HEK293 (cell line): ENCODE measurements at regions not wholly inside any gene's neighbourhood (a gene's known extent, or its start where the extent isn't known, plus 50 kb on each side); places are given as distances from the start of the nearest gene placed in this dataset.

Source experiments
- CTCF ChIA-PET: fragments of 350-600 bp; formaldehyde crosslinking; extraction: SDS; loops from one replicate; lab custom pipeline; 2021; ENCODE audit warnings: antibody characterized with exemption; lab: Yijun Ruan, JAX
- POLR2A ChIA-PET: fragments of 300-600 bp; formaldehyde crosslinking; extraction: SDS; loops from one replicate; lab custom pipeline; 2020; ENCODE audit warnings: antibody characterized with exemption, inconsistent platforms; lab: Yijun Ruan, JAX
- H3K27ac ChIP-seq: fragments of 200-500 bp; sonication (Bioruptor generic); 2 replicates; pipeline ENCODE4 v1.5.1; 2014; ENCODE audit warnings: low read depth, low read length, control low read depth, inconsistent platforms; ENCODE audit errors: extremely low read depth
- H3K36me3 ChIP-seq, 2 experiments: fragments of 200-500 bp in 1 of 2; sonication (Bioruptor generic) in 1 of 2; 1 replicate in 1 of 2; 2 replicates in 1 of 2; pipeline ENCODE4 v1.5.1; 2014 to 2017; ENCODE audit warnings: inconsistent platforms in 2 of 2, low read length in 2 of 2; ENCODE audit not compliant: control insufficient read depth in 2 of 2, insufficient read depth in 1 of 2
- H3K4me1 ChIP-seq: fragments of 200-500 bp; sonication (Bioruptor generic); 2 replicates; pipeline ENCODE4 v1.5.1; 2014; ENCODE audit warnings: mild to moderate bottlenecking, low read length, inconsistent platforms; ENCODE audit not compliant: control insufficient read depth, insufficient read depth
- H3K4me3 ChIP-seq: 2 replicates; pipeline ENCODE4 v1.5.1; 2011; ENCODE audit warnings: low read depth, mild to moderate bottlenecking, control low read depth, low read length, moderate library complexity
- H3K9me3 ChIP-seq: fragments of 200-500 bp; sonication (Bioruptor generic); 2 replicates; pipeline ENCODE4 v1.5.1; 2014; ENCODE audit warnings: low read depth, low read length, inconsistent platforms; ENCODE audit not compliant: control insufficient read depth, insufficient read depth
- GLIS2 ChIP-seq: fragments of 450-650 bp; formaldehyde crosslinking; IDR thresholded peaks from 2 replicates; pipeline ENCODE4 v1.5.1; 2016; ENCODE audit warnings: missing biosample characterization, missing genetic modification characterization
- HOXA7 ChIP-seq: sonication (generic); formaldehyde crosslinking; IDR thresholded peaks from 2 replicates; pipeline ENCODE4 v1.8.1; 2022; ENCODE audit warnings: missing genetic modification reagents, borderline replicate concordance
- OVOL3 ChIP-seq: fragments of 450-650 bp; formaldehyde crosslinking; IDR thresholded peaks from 2 replicates; pipeline ENCODE4 v1.5.1; 2016; ENCODE audit warnings: missing biosample characterization, missing genetic modification characterization
- PRDM1 ChIP-seq: fragments of 450-650 bp; formaldehyde crosslinking; IDR thresholded peaks from 2 replicates; pipeline ENCODE4; 2016; ENCODE audit warnings: missing biosample characterization, missing genetic modification characterization
- REPIN1 ChIP-seq: fragments of 450-650 bp; formaldehyde crosslinking; IDR thresholded peaks from 2 replicates; pipeline ENCODE4 v1.5.1; 2017; ENCODE audit warnings: missing biosample characterization, missing genetic modification characterization, low read depth
- YY2 ChIP-seq: fragments of 450-650 bp; formaldehyde crosslinking; IDR thresholded peaks from 2 replicates; pipeline ENCODE4 v1.5.1; 2016; ENCODE audit warnings: missing biosample characterization, missing genetic modification characterization
- ZBTB17 ChIP-seq: fragments of 450-650 bp; formaldehyde crosslinking; IDR thresholded peaks from 2 replicates; pipeline ENCODE4 v1.5.1; 2016; ENCODE audit warnings: missing biosample characterization, missing genetic modification characterization
- ZFP41 ChIP-seq: fragments of 450-650 bp; formaldehyde crosslinking; IDR thresholded peaks from 2 replicates; pipeline ENCODE4 v1.5.1; 2016; ENCODE audit warnings: missing biosample characterization, missing genetic modification characterization, borderline replicate concordance
- ZNF138 ChIP-seq: fragments of 450-650 bp; formaldehyde crosslinking; IDR thresholded peaks from 2 replicates; pipeline ENCODE4 v1.5.1; 2016; ENCODE audit warnings: missing biosample characterization, missing genetic modification characterization, borderline replicate concordance
- ZNF155 ChIP-seq: fragments of 450-650 bp; formaldehyde crosslinking; IDR thresholded peaks from 2 replicates; pipeline ENCODE4 v1.5.1; 2016; ENCODE audit warnings: missing biosample characterization, missing genetic modification characterization
- ZNF157 ChIP-seq: fragments of 450-650 bp; formaldehyde crosslinking; IDR thresholded peaks from 2 replicates; pipeline ENCODE4 v1.5.1; 2016; ENCODE audit warnings: missing biosample characterization, missing genetic modification characterization
- ZNF202 ChIP-seq: fragments of 450-650 bp; formaldehyde crosslinking; IDR thresholded peaks from 2 replicates; pipeline ENCODE4 v1.5.1; 2016; ENCODE audit warnings: missing biosample characterization, missing genetic modification characterization, borderline replicate concordance
- ZNF248 ChIP-seq: fragments of 450-650 bp; formaldehyde crosslinking; IDR thresholded peaks from 2 replicates; pipeline ENCODE4 v1.5.1; 2017; ENCODE audit warnings: missing biosample characterization, missing genetic modification characterization
- ZNF280C ChIP-seq: fragments of 450-650 bp; formaldehyde crosslinking; IDR thresholded peaks from 2 replicates; pipeline ENCODE4 v1.5.1; 2016; ENCODE audit warnings: missing biosample characterization, missing genetic modification characterization
- ZNF324 ChIP-seq: fragments of 450-650 bp; formaldehyde crosslinking; IDR thresholded peaks from 2 replicates; pipeline ENCODE4 v1.5.1; 2016; ENCODE audit warnings: missing biosample characterization, missing genetic modification characterization
- ZNF37A ChIP-seq: fragments of 450-650 bp; IDR thresholded peaks from 2 replicates; pipeline ENCODE4 v1.5.1; 2018; ENCODE audit warnings: missing biosample characterization, missing genetic modification characterization
- ZNF426 ChIP-seq: fragments of 450-650 bp; formaldehyde crosslinking; IDR thresholded peaks from 2 replicates; pipeline ENCODE4 v1.5.1; 2017; ENCODE audit warnings: missing biosample characterization, missing genetic modification characterization, mild to moderate bottlenecking, inconsistent platforms, moderate library complexity
- ZNF473 ChIP-seq: fragments of 450-650 bp; formaldehyde crosslinking; IDR thresholded peaks from 2 replicates; pipeline ENCODE4 v1.5.1; 2017; ENCODE audit warnings: missing biosample characterization, missing genetic modification characterization
- ZNF510 ChIP-seq: fragments of 450-650 bp; formaldehyde crosslinking; IDR thresholded peaks from 2 replicates; pipeline ENCODE4 v1.5.1; 2018; ENCODE audit warnings: mild to moderate bottlenecking, missing genetic modification characterization, missing biosample characterization; ENCODE audit not compliant: insufficient replicate concordance
- ZNF560 ChIP-seq: fragments of 450-650 bp; formaldehyde crosslinking; IDR thresholded peaks from 2 replicates; pipeline ENCODE4 v1.5.1; 2017; ENCODE audit warnings: missing biosample characterization, missing genetic modification characterization, borderline replicate concordance
- ZNF707 ChIP-seq: fragments of 450-650 bp; formaldehyde crosslinking; IDR thresholded peaks from 2 replicates; pipeline ENCODE4 v1.5.1; 2016; ENCODE audit warnings: missing biosample characterization, missing genetic modification characterization
- ZNF76 ChIP-seq: fragments of 450-650 bp; formaldehyde crosslinking; IDR thresholded peaks from 2 replicates; pipeline ENCODE4; 2016; ENCODE audit warnings: low read depth, missing biosample characterization, missing genetic modification characterization, borderline replicate concordance
- ZNF768 ChIP-seq: fragments of 450-650 bp; formaldehyde crosslinking; IDR thresholded peaks from 2 replicates; pipeline ENCODE4 v1.5.1; 2018; ENCODE audit warnings: missing biosample characterization, mild to moderate bottlenecking, missing genetic modification characterization
- ZNF830 ChIP-seq: fragments of 450-650 bp; IDR thresholded peaks from 2 replicates; pipeline ENCODE4 v1.5.0; 2018; ENCODE audit warnings: missing biosample characterization, missing genetic modification characterization, low read depth, mild to moderate bottlenecking, moderate library complexity

GRCh38 chr11:24108609-24109008, 388.2 kb upstream of the LUZP2 start:
- Histone ChIP-seq H3K36me3 (no peaks in the 10 kb centered on the region), H3K9me3 (no peaks in the 10 kb centered on the region), H3K4me3 (no peak overlapping the region), H3K27ac (no peak overlapping the region), H3K4me1 (no peaks in the 10 kb centered on the region)
- CTCF ChIA-PET = no interaction called here
- TF ChIP-seq ZFP41 (tag by site-specific recombination) (no peak), ZNF830 (tag by site-specific recombination) (no peak), OVOL3 (tag by site-specific recombination) (no peak), ZNF324 (tag by site-specific recombination) (no peak), REPIN1 (tag by site-specific recombination) (no peak)
- POLR2A ChIA-PET = no interaction called here

GRCh38 chr11:24122291-24122690, 374.6 kb upstream of the LUZP2 start:
- H3K4me1 ChIP-seq = no peaks in the 10 kb centered on the region
- ChIA-PET POLR2A (no interaction called here), CTCF (no interaction called here)
- no peak overlapping the region for H3K4me3 ChIP-seq
- no peak for TF ChIP-seq YY2 (tag by site-specific recombination)
- no peak for TF ChIP-seq ZNF248 (tag by site-specific recombination)
- no peak for TF ChIP-seq ZNF37A (tag by site-specific recombination)
- no peak for TF ChIP-seq ZNF280C
- TF ChIP-seq ZNF202 (tag by site-specific recombination) = no peak
- no peak for TF ChIP-seq ZNF426 (tag by site-specific recombination)
- no peak for TF ChIP-seq ZNF155 (tag by site-specific recombination)
- no peak for TF ChIP-seq ZNF768 (tag by site-specific recombination)
- no peak for TF ChIP-seq ZNF473
- TF ChIP-seq ZNF707 = no peak
- TF ChIP-seq ZNF138 = no peak
- no peak for TF ChIP-seq ZBTB17 (tag by site-specific recombination)
- TF ChIP-seq HOXA7 (CRISPR knock-in tag) = no peak
- no peak overlapping the region for H3K27ac ChIP-seq
- H3K36me3 ChIP-seq = no peaks in the 10 kb centered on the region
- no peaks in the 10 kb centered on the region for H3K9me3 ChIP-seq

- Histone ChIP-seq H3K4me3 (no peak overlapping the region), H3K27ac (no peak overlapping the region), H3K36me3 (no peaks in the 10 kb centered on the region), H3K9me3 (no peaks in the 10 kb centered on the region), H3K4me1 (no peaks in the 10 kb centered on the region)
- ChIA-PET CTCF (interaction anchor here (0.6 kb wide), 1 partner anchor 13 kb away, joined by 3 read pairs; no protein-coding TSS in a partner anchor), POLR2A (no interaction called here)
- no peak for TF ChIP-seq ZNF560 (tag by site-specific recombination)
- no peak for TF ChIP-seq ZNF157 (tag by site-specific recombination)
- no peak for TF ChIP-seq ZNF76 (tag by site-specific recombination)
- no peak for TF ChIP-seq ZNF510 (tag by site-specific recombination)
- no peak for TF ChIP-seq GLIS2 (tag by site-specific recombination)
- TF ChIP-seq PRDM1 = no peak
Observed at GRCh38 chr11:24124876-24125275, 372.0 kb upstream of the LUZP2 start.
